ENCODE measurements at regions not wholly inside any gene's neighbourhood (a gene's known extent, or its start where the extent isn't known, plus 50 kb on each side); places are given as distances from the start of the nearest gene placed in this dataset.

DNA sequence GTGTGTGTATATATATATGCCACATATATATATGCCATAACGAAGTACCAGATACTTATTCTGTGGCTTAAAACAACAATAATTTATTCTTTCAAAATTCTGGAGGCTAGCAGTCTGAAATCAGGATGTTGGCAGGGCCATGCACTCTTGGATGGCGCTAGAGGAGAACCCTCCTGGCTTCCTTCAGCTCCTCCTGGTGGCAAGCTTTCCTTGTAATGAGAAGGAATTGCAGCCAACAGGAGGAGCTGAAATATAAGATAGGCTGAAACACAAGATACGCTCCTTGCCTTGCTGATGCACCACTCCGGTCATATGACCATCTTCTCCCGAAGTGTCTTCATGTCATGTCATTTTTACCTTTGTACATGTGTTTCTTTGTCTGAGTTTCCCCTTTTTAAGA, 368.1 kb upstream of the CTNND2 start:
- DNase-seq (ENCODE audit: low read depth) = no peak
- H3K4me3 ChIP-seq (ENCODE audit: low read depth, low read length) = no peak overlapping the region

DNA sequence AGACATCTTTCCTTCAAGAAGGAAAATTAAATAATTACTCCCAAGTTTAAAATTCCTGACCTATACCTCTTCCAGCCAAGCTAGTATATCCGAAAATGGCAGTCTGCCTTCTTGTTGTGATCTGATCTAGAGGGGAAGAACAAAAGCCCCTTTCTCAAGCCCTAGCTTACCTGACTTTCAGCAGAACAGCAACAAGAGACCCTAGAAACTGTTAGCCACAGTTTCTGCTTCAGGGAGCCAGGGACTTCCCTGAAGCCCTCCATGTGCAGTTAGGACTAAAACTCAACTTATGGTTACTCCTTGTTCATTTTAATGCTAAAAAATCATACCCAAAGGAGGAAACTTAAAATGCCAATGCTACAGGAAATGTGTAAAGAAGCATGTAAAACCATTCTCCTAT, 366.7 kb upstream of the CTNND2 start:
- no peak overlapping the region for H3K4me3 ChIP-seq (ENCODE audit: low read depth, low read length)
- no peak for DNase-seq (ENCODE audit: low read depth)

DNA sequence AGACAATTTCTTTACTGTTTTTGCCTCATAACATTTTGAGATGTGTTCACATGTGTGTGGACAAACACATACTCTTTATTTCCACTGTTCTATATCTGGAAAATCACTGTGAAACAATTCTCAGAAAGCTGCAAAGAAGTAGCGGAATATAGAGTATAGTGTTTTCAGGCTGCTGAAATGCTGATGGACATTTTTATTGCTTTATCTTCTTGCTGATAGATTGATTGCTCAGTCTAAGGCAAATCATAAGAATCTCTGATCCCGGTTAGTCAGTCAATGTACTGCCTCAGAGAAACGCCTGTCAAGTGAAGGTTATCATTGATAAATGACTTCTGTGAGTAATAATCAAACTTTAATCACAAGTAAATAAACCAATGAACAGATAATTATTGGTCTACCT, 364.9 kb upstream of the CTNND2 start:
- H3K4me3 ChIP-seq (ENCODE audit: low read depth, low read length) = no peak overlapping the region
- no peak for DNase-seq (ENCODE audit: low read depth)

DNA sequence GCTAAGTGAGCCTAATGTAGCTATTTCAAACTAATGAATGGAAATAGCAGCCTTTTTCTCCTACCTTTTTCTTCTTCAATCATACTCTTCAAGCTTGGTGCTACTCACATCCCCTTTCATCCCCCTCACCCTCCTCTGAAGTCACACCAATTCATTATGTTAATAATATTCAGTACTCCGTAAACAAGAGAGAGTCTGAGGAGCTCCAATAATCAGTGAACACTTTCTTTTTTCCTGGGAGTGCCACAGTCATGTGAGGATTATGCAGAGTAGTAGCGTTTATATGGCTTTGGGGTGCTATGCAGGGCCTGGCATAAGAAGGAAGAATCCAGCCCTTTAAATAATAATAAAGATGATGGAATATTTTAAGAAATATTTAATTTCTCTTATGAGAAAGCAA, 354.3 kb upstream of the CTNND2 start:
- no peak for DNase-seq (ENCODE audit: low read depth)
- no peak overlapping the region for H3K4me3 ChIP-seq (ENCODE audit: low read depth, low read length)

DNA sequence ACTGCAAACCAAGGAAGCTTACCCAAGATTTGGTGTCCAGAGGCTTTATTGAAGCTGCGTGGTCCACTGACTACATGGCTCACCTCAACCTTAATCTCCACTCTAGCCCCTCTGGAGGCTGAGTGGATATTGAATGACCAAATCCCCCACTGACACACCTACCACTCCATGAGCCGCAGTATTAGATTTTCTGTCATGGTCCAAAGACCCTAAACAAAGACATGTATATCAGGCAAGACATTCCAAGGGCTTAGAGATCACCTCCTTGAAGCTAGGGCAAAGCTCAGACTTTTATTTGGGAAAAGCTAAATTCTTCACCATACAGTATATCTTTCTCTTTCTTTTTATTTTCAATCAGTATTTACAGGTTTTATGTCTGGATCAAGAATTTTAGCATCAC, 346.2 kb upstream of the CTNND2 start:
- no peak overlapping the region for H3K4me3 ChIP-seq (ENCODE audit: low read depth, low read length)
- DNase-seq (ENCODE audit: low read depth) = no peak

DNA sequence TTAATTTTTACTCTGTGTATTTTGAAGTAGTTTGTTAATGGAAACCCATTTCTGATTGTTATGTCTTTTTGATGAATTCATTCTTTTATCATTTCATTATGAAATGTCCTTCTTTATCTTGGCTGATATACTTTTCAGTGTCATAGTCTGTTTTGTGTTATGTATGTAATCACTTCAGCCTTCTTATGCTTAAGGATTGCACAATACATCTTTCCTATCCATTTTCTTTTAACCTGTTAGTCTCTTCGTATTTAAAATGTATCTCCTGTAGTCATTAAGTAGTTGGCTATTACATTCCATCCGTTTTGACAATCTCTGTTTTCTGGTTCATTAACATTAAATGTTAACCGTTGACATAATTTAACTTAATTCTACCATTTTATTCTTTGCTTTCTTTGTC, 344.6 kb upstream of the CTNND2 start:
- DNase-seq (ENCODE audit: low read depth) = no peak
- H3K4me3 ChIP-seq (ENCODE audit: low read depth, low read length) = no peak overlapping the region

DNA sequence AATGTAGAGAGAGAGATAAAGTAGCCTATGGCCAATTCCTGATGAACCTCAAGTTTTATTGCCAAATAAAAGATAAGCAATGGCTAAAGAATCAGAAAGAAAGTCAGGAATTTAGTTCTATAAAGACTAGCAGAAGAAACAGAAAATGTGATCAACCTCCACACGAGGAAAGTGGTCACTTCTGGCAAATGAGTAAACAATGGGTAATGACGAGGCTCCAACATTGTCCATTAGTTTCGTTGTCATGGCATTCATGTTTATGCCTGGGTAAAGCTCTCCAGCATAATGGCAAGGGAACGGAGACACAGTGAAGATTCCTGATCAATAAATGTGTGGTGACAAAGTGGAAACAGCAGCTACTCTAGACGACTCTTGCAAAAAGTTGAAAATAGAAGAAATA, 341.8 kb upstream of the CTNND2 start:
- H3K4me3 ChIP-seq (ENCODE audit: low read depth, low read length) = no peak overlapping the region
- DNase-seq (ENCODE audit: low read depth) = no peak

DNA sequence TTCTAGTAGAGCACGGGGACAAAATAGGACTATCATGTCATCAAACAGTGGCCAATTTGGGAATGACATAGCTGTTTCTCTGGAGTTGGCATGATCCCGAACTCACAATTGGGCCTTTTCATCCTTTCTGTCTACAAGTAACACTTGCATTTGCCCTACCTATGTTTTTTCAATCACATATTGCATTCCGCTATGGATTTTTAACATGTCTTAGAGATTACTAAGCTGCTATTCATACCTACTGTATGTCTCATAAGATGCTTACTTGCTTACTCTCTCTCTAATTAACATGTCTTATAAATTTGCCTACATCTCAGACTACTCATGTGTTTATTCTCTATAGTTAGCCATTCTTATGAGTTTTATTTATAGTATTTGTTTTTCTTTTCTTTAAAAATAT, 341.2 kb upstream of the CTNND2 start:
- H3K4me3 ChIP-seq (ENCODE audit: low read depth, low read length) = no peak overlapping the region
- no peak for DNase-seq (ENCODE audit: low read depth)

DNA sequence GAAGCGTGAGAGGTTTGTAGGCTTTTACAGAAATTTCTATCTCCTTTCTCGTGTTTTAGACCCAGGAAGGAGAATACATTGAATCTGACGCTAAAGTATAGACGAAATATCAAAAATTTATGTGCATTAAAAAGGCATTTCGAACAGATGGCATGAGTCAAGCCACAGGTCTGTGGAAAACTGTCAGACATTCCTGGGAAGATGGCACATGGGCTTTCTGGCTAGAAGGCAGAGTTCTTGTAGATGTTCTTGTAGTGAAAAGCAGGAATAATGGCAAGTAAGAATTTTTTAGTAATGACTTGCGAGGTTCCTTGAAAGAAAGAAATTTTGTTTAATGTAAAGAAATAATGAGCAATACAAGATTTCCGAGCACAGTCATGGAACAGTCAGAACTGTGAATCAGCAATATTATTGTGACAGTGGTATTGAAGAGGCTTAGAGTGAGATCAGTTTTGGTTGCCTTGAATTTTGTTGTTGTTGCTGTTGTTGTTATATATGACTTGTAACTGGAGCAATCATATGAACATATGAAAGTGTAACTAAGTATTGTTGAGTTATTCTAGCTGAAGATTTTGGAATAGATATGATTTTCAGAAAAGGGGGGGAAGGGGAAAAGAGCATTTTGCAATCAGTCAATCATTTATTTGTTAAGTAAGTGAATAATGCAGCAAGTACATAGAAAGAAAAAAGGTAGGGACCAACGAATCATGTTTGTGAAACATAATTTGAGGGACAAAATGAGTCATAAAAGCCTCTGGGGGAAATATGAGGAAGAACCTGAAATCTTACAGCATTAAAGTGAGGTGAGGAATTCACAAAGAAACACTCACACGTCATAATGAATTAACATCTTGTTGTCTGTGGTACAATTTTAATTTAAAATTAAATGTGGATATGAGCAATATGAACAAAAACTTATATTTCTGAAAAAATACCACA, 339.0 kb upstream of the CTNND2 start:
- DNase-seq (ENCODE audit: low read depth) = no peak
- no peak overlapping the region for H3K4me3 ChIP-seq (ENCODE audit: low read depth, low read length)

DNA sequence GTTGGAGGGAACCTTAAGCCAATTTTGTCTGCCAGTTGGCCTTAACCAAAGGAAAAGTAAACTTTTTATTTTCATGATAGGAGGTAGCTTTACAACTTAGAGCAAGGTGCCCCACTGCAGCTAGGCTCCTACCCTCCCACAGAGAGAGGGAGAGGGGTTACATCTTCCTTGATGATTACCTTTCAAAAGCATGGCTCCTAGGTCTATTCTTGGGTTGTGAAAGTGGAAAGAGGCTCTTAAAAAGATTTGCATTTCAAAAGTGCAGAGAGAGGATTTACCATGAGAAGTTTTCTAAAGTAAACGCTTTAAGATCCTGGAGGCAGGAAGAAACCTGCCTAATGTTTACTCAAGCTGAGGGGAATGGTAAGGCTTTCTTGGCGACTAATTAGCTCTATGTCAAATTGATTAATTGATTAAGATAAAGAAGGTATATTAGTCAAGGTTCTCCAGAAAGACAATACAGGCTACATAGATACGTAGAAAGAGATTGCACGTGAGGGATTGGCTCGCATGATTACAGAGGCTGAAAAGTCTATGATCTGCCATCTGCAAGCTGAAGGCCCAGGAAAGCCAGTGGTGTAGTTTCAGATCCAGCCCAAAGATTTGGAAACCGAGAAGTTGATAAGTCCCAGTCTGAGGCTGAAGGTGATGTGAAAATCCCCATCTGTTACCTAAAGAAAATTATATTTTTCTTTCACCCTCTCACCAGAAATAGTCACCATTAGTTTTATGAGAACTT, 333.8 kb upstream of the CTNND2 start:
- no peak for DNase-seq (ENCODE audit: low read depth)
- no peak overlapping the region for H3K4me3 ChIP-seq (ENCODE audit: low read depth, low read length)

DNA sequence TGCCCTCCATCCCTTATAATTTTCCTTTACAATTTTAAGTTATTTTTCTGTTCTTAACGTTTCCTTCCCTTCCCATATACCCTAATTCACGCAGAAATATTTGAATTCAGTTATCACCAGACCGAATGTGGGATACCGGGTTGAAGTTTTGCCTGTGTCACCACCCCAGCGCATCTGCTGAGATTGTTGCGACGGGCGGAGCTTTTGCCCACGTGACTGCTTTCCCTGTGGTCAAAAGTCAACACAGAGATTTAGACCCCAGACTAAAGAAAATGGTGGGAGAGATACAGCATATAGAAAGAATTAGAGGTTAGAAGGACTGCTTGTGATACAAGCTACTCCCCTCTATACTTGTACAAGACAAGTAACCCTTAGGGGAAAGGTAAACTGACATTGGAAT, 326.4 kb upstream of the CTNND2 start:
- no peak for DNase-seq (ENCODE audit: low read depth)
- no peak overlapping the region for H3K4me3 ChIP-seq (ENCODE audit: low read depth, low read length)

DNA sequence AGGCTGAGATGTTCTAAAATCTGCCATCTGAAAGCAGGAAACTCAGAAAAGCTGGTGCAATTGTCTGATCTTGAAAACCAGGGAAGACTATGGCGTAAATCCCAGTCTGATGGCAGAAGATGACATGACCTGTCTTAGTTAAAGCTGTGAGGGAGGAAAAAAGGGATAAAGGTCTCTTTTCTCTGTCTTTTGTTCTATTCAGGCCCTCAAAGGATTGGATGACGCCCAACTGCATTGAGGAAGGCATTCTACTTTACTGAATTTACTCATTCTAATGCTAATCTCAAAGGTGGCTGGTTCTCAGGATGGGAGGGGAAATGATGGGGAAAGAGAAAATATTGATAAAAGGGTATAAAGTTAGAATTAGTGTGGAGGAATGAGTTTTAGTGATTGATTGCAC, 312.8 kb upstream of the CTNND2 start:
- DNase-seq (ENCODE audit: low read depth) = no peak
- H3K4me3 ChIP-seq (ENCODE audit: low read depth, low read length) = no peak overlapping the region

DNA sequence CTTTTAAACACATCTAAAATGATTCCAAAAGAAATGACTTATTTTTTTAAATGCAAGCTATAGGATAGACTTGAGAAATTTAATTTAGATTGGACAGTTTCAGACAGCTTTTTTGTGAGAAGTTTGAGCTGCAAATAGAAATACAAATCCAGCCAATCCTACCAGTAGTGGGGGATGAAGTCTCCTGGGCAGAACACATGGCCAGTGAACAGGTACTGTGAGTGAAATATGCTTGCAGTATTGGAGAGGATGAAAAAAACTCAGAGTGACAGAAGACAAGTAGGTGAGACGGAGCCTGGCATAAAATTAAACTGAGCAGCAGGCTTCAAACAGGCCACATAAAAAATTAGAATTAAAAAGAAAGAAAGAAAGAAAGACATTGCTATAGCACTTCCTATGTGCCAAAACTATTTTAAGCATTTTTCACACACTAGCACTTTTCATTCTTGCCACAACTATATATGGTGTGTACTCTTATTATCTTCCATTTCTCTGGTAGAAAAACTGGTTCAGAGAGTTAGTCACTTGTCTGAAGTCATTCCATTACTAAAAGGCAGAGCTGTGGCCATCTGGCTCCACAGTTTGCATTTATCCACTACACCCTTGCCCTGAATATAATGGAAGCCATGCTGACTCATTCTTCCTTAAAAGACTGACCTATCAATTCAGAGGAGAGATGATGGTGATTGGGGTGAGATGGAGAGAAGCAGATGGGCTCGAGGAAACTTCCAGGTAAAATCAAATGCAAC, 310.2 kb upstream of the CTNND2 start:
- no peak for DNase-seq (ENCODE audit: low read depth)
- no peak overlapping the region for H3K4me3 ChIP-seq (ENCODE audit: low read depth, low read length)

DNA sequence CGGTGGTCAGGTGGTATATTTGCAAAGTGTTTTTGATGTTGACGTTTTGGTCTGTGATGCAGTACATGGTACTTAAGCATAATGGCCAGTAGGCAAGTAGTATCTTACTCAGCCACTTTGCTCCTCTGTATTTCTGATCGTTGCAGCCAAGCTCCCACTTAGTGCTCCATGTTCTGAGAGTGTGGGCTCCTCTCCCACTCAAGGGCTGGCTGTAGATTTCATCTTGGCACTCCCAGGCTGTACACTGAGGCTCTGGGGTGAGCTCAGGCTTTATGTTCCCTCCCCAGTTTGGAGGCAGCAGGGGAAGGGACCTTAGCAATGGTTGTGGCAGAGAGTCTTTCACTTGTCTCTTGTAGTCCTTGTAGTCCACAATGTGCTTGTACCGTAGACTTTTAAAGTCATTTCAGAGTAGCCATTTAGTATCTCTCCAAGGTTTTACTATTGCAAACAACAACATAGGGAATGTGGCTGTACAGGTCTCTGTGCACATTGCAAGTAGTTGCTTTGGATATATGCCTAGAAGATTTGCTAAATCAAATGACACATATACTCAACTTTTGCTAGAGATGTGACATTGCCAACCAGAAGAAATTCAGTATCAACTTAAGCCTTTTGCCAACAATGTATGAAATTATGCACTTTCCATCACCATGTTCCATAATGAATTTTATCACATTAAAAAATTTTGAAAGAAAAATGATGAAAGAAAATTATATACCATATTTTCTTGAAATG, 304.3 kb upstream of the CTNND2 start:
- H3K4me3 ChIP-seq (ENCODE audit: low read depth, low read length) = no peak overlapping the region
- no peak for DNase-seq (ENCODE audit: low read depth)

DNA sequence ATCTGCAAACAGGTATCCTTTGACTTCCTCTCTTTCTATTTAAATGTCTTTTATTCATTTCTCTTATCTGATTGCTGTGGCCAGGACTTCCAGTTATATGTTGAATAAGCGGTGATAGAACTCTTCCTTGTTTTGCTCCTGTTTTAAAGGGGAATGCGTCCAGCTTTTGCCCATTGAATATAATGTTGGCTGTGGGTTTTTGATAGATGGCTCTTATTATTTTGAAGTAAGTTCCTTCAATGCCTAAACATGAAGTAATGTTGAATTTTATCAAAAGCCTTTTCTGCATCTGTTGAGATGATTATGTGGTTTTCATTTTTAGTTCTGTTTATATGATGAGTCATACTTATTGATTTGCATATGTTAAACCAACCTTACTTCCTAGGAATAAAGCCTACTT, 300.5 kb upstream of the CTNND2 start:
- no peak for DNase-seq (ENCODE audit: low read depth)
- H3K4me3 ChIP-seq (ENCODE audit: low read depth, low read length) = no peak overlapping the region

DNA sequence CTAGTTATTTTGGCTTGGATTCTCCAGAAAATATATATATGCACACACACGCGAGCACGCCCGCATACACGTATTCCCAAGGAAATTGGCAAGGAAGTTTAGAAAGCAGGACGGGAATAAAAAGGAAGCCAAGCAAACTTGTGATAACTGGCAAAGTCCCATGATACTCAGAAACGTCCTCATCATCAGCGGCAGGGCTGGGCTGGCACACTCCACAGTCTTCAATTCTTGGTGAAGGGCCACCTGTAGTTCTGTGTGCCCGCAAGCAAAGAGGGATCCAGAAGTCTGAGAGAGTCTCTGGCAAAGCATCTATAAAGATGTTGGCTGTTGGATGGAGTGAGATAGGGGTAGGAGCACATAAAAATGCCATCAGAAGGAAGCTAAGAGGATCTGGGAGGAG, 289.3 kb upstream of the CTNND2 start:
- DNase-seq (ENCODE audit: low read depth) = no peak
- H3K4me3 ChIP-seq (ENCODE audit: low read depth, low read length) = no peak overlapping the region

DNA sequence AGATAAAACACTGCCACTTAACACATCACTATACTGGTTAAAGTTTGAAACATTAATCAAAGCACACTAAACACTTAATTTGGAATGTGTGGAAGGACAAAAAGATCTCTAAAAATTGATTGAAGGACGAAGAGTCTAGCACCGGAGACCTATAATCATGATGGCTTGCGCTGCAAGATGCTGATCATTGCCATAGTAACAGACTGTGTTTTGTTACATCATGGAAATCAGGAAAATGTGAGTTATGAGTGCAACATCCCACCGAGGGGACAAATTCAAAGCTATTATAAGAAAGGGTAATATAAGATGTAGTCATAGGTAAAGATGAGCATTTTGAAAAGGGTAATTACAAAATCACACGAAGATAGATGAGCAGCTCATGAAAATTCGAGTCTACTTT, 278.8 kb upstream of the CTNND2 start:
- DNase-seq (ENCODE audit: low read depth) = no peak
- H3K4me3 ChIP-seq (ENCODE audit: low read depth, low read length) = no peak overlapping the region

DNA sequence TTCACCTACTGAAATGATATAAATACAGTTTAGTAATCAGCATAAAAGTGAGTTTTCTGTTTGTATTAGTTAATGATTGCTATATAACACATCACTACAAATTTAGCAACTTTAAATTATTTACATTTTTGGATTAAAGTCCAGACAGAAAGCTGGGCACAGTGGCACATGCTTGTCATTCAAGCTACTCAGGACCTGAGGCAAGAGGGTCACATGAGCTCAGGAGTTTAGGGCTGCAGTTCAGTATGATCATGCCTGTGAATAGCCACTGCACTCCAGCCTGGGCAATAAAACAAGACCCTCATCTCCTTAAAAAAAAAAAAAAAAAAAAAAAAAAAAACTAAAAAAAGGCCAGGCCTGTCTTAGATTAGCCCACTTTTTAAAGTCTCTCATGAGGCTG, 273.6 kb upstream of the CTNND2 start:
- no peak for DNase-seq (ENCODE audit: low read depth)
- no peak overlapping the region for H3K4me3 ChIP-seq (ENCODE audit: low read depth, low read length)

DNA sequence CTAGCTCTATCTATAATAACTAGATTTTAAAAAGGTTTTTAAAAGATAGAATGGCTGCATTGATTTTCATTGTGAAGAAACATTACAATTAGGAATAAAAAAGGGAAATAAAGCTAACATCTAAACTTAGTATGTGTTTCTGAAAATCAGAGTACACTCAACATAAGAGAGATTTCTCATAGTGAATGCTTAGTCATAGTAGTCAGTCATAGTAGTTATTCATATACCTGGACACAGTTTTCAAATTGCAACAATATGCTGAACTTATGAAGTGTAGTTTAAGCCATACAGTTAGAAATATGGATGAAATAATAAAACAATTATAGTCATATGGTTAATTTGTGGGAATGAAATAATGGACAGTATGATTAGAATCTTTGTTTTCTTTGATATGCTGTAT, 273.0 kb upstream of the CTNND2 start:
- DNase-seq (ENCODE audit: low read depth) = no peak
- H3K4me3 ChIP-seq (ENCODE audit: low read depth, low read length) = no peak overlapping the region

Measured in skeletal muscle cell (primary cell).